Right atrium auricular region (tissue), 2 donors: ENCODE measurements at regions not wholly inside any gene's neighbourhood (a gene's known extent, or its start where the extent isn't known, plus 50 kb on each side); places are given as distances from the start of the nearest gene placed in this dataset.
"Not testable (repeated sequence)": the region's sequence is repeated elsewhere in the genome, so short reads cannot be mapped to it uniquely, and the experiment has no call there.

Experiments
- DNase-seq: peaks from one replicate; pipeline ENCODE4 v3.0.0-alpha.2; 2019; ENCODE audit warnings: low spot score
- H3K27ac ChIP-seq, 2 donors: fragments of 200-600 bp; sonication (generic); 1 replicate in 1 of 2; 2 replicates in 1 of 2; pipeline ENCODE4 v1.5.1; 2016 to 2019
- H3K27me3 ChIP-seq, 2 donors: fragments of 200-600 bp; sonication (generic); one replicate each; pipeline versions ENCODE4 v1.5.1 to v1.6.0; 2017 to 2019
- H3K36me3 ChIP-seq: fragments of 200-600 bp; sonication (generic); one replicate; pipeline ENCODE4 v1.5.1; 2016
- H3K4me1 ChIP-seq, 2 donors: fragments of 200-600 bp; sonication (generic); one replicate each; pipeline versions ENCODE4 v1.5.1 to v1.6.0; 2017 to 2019
- H3K4me3 ChIP-seq, 2 donors: fragments of 200-600 bp; sonication (generic); 1 replicate in 1 of 2; 2 replicates in 1 of 2; pipeline ENCODE4 v1.5.1; 2017 to 2019; ENCODE audit warnings: mild to moderate bottlenecking in 1 of 2, moderate library complexity in 1 of 2
- H3K9me3 ChIP-seq, 2 donors: fragments of 200-600 bp; sonication (generic); one replicate each; pipeline ENCODE4 v1.5.1; 2019
- CTCF ChIP-seq, 2 donors: fragments of 200-600 bp; sonication (generic); IDR thresholded peaks; one replicate each; pipeline ENCODE4 v1.5.1; 2019; ENCODE audit warnings: antibody characterized with exemption in 2 of 2

GRCh38 chr3:81823882-81824395 lies 62.5 kb upstream of the GBE1 start:
- peaks cover 0 to 10% of the 10 kb centered on the region in 2 donors for H3K4me1 ChIP-seq
- no peak overlapping the region for H3K4me3 ChIP-seq
- no peak for DNase-seq
- no peaks in the 10 kb centered on the region for H3K27me3 ChIP-seq
- peak overlapping the region in 1 of 2 donors; percentile 50 for H3K27ac ChIP-seq
- peaks cover 0 to 7% of the 10 kb centered on the region in 2 donors for H3K9me3 ChIP-seq
- TF ChIP-seq CTCF (IDR thresholded peaks at IDR 0.05) = no peak
- no peaks in the 10 kb centered on the region for H3K36me3 ChIP-seq

- no peak for DNase-seq
- no peak for TF ChIP-seq CTCF (IDR thresholded peaks at IDR 0.05)
- Histone ChIP-seq H3K4me1 (peaks cover 0 to 10% of the 10 kb centered on the region in 2 donors), H3K27ac (no peak overlapping the region), H3K4me3 (no peak overlapping the region), H3K9me3 (peaks cover 0 to 10% of the 10 kb centered on the region in 2 donors), H3K36me3 (no peaks in the 10 kb centered on the region), H3K27me3 (no peaks in the 10 kb centered on the region)
Measured at GRCh38 chr3:81823086-81823485, 61.6 kb upstream of the GBE1 start.

- Histone ChIP-seq H3K9me3 (peaks cover 0 to 12% of the 10 kb centered on the region in 2 donors), H3K27me3 (no peaks in the 10 kb centered on the region), H3K4me3 (no peak overlapping the region), H3K27ac (no peak overlapping the region), H3K4me1 (peaks cover 0 to 5% of the 10 kb centered on the region in 2 donors), H3K36me3 (no peaks in the 10 kb centered on the region)
- no peak for TF ChIP-seq CTCF (IDR thresholded peaks at IDR 0.05)
- DNase-seq = no peak
Measured at GRCh38 chr3:81816473-81817250, 55.2 kb upstream of the GBE1 start.

GRCh38 chr3:81812098-81812497 lies 50.7 kb upstream of the GBE1 start:
- H3K4me1 ChIP-seq, H3K36me3 ChIP-seq, H3K9me3 ChIP-seq, DNase-seq, H3K4me3 ChIP-seq, H3K27ac ChIP-seq, H3K27me3 ChIP-seq: not testable (repeated sequence)
